Kidney (tissue), 13 donors: ENCODE measurements at regions not wholly inside any gene's neighbourhood (a gene's known extent, or its start where the extent isn't known, plus 50 kb on each side); places are given as distances from the start of the nearest gene placed in this dataset.
"Not testable (repeated sequence)": the region's sequence is repeated elsewhere in the genome, so short reads cannot be mapped to it uniquely, and the experiment has no call there.

Experiments
- DNase-seq, 5 donors: peaks; one replicate each; pipeline ENCODE4 v3.0.0-alpha.2; 2013 to 2020
- FAIRE-seq: peaks from 2 replicates; lab custom pipeline; 2012; peaks lifted over from hg19 to GRCh38; lab: Jason Lieb, UNC
- H3K27ac ChIP-seq, 2 donors: one replicate each; pipeline ENCODE4 v1.7.0; 2013; ENCODE audit warnings: low read depth in 2 of 2, low read length in 2 of 2, inconsistent platforms in 1 of 2
- H3K27me3 ChIP-seq: one replicate; pipeline ENCODE4 v1.7.1; 2013; ENCODE audit warnings: low read length, inconsistent platforms; ENCODE audit not compliant: control insufficient read depth, insufficient read depth
- H3K36me3 ChIP-seq, 3 donors: one replicate each; pipeline versions ENCODE4 v1.7.0 to v1.7.1; 2013; ENCODE audit warnings: low read length in 3 of 3, control low read depth in 1 of 3, inconsistent platforms in 1 of 3; ENCODE audit not compliant: insufficient read depth in 3 of 3, control insufficient read depth in 2 of 3
- H3K4me1 ChIP-seq, 3 donors: one replicate each; pipeline versions ENCODE4 v1.7.0 to v1.7.1; 2013; ENCODE audit warnings: low read length in 3 of 3, inconsistent platforms in 1 of 3, low read depth in 1 of 3; ENCODE audit not compliant: control insufficient read depth in 2 of 3, insufficient read depth in 2 of 3
- H3K4me3 ChIP-seq, 3 donors: one replicate each; pipeline versions ENCODE4 v1.7.0 to v1.8.1; 2013; ENCODE audit warnings: low read length in 3 of 3, control low read depth in 1 of 3, inconsistent platforms in 1 of 3
- H3K9ac ChIP-seq, 3 donors: one replicate each; pipeline versions ENCODE4 v1.7.0 to v1.7.1; 2013; ENCODE audit warnings: low read length in 3 of 3, control low read depth in 1 of 3, inconsistent platforms in 1 of 3
- H3K9me3 ChIP-seq, 3 donors: one replicate each; pipeline versions ENCODE4 v1.7.0 to v1.7.1; 2013; ENCODE audit warnings: low read length in 3 of 3, control low read depth in 1 of 3, inconsistent platforms in 1 of 3; ENCODE audit not compliant: control insufficient read depth in 2 of 3, insufficient read depth in 1 of 3
- intact Hi-C: fragments of 100-400 bp; cut with DNase I; formaldehyde crosslinking; loops from one replicate; pipeline ENCODE4 v1.11.1; 2022
- TF ChIP-seq, protein P1 (sequence below): IDR thresholded peaks from 3 replicates; pipeline ENCODE4 v1.5.1; 2012; ENCODE audit warnings: mild to moderate bottlenecking, moderate library complexity, borderline replicate concordance; ENCODE audit not compliant: insufficient read depth; ENCODE audit errors: extremely low read depth
- donor health status: control.
- donor health status: control.
- donor health status: control.
- donor health status: control.
- donor health status: control.
- donor health status: DM: yes; HTN: yes; CAD: no.
- donor health status: Normal renal cell carcinoma (clear cell type).

GRCh38 chr3:29181149-29181780 lies 99.6 kb upstream of the RBMS3 start:
- Histone ChIP-seq H3K27ac (no peak overlapping the region), H3K9me3 (no peaks in the 10 kb centered on the region), H3K36me3 (no peaks in the 10 kb centered on the region), H3K4me1 (no peaks in the 10 kb centered on the region), H3K9ac (no peak overlapping the region), H3K27me3 (no peaks in the 10 kb centered on the region), H3K4me3 (peak overlapping the region in 2 of 3 donors; percentile 25 to 40)
- TF ChIP-seq, protein P1, sequence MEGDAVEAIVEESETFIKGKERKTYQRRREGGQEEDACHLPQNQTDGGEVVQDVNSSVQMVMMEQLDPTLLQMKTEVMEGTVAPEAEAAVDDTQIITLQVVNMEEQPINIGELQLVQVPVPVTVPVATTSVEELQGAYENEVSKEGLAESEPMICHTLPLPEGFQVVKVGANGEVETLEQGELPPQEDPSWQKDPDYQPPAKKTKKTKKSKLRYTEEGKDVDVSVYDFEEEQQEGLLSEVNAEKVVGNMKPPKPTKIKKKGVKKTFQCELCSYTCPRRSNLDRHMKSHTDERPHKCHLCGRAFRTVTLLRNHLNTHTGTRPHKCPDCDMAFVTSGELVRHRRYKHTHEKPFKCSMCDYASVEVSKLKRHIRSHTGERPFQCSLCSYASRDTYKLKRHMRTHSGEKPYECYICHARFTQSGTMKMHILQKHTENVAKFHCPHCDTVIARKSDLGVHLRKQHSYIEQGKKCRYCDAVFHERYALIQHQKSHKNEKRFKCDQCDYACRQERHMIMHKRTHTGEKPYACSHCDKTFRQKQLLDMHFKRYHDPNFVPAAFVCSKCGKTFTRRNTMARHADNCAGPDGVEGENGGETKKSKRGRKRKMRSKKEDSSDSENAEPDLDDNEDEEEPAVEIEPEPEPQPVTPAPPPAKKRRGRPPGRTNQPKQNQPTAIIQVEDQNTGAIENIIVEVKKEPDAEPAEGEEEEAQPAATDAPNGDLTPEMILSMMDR, result no peak
- DNase-seq (no peak), FAIRE-seq (no peak)
- intact Hi-C loops, result no loop called here

DNA sequence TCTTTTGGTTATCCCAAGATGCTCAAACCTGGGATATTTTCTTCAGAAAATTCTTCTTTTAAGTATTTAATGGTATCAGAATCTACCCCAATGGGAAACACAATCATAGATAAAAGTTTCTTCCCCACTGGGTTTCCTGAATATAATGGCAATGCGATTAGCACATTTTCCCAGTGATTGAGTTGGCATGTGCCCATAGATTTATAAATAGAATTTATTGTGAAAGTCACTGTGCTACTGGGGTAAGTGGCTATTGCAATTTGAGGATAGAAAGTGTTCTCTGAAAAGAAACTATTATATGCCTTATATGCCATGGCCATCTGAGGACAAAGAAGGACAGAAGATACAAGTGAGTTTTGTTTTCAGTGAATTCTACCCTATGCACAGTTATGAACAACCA lies 99.0 kb upstream of the RBMS3 start:
- intact Hi-C loops, result no loop called here
- no peak overlapping the region for H3K27ac ChIP-seq
- no peaks in the 10 kb centered on the region for H3K9me3 ChIP-seq
- no peaks in the 10 kb centered on the region for H3K4me1 ChIP-seq
- DNase-seq (no peak), FAIRE-seq (no peak)
- TF ChIP-seq, protein P1, result no peak
- H3K9ac ChIP-seq, result no peak overlapping the region
- no peaks in the 10 kb centered on the region for H3K27me3 ChIP-seq
- H3K4me3 ChIP-seq, result no peak overlapping the region
- H3K36me3 ChIP-seq, result no peaks in the 10 kb centered on the region

DNA sequence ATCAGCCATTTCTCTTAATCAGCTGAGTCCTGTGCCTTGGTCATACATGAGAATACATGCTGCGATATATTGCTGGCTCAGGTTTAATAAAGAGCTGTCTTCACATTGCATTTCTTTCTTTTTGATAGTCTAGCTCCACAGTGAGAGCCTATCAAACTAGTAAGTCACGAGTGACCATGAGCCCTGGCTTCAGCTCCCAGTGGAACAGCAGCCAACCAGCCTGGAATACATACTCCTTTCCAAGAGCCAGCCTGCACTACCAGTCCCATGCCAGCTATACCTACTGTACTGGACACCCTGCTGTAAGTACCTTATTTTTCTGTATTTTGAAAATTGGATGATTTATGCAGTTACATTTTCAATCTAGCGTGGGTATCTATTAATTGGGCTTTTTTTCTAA lies 98.0 kb upstream of the RBMS3 start:
- H3K27ac ChIP-seq, H3K4me3 ChIP-seq, H3K4me1 ChIP-seq, FAIRE-seq, DNase-seq, H3K9ac ChIP-seq, intact Hi-C loops, H3K36me3 ChIP-seq, H3K9me3 ChIP-seq, H3K27me3 ChIP-seq: not testable (repeated sequence)

DNA sequence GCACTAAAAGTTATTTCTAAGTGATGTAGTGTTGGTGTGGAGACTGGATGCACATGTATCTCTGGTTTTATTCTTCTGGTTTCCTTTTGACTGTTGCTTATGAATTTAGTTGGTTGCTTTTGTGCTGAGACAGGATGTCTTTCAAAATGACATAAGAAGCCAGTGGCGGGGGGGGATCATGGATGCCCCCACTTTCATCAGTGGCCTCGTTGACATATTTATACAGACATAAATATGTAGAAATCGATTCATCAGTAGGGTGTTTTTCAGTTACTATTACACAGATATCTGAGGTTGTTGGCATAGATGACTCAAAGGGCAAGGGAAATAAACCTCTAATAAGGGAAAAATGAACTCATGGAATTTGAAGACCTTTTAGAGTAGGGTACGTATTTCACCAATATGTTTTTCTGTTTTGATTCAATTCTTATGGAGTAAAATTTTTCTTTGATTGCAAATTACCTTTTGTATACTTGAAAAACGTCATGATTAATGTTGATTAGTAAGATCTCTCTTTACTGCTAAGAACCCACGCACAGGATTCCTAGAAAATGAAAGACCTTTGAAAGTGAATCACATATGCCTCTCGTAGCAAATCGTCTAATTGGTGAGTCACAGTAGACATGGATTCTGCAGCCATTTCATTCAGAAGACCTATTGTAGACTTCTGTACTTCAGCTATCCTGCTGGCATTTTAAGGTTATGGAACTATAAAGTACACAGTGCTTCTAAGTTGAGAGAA lies 97.4 kb upstream of the RBMS3 start:
- DNase-seq (no peak), FAIRE-seq (no peak)
- Histone ChIP-seq H3K27ac (no peak overlapping the region), H3K9ac (no peak overlapping the region), H3K36me3 (no peaks in the 10 kb centered on the region), H3K4me1 (no peaks in the 10 kb centered on the region), H3K4me3 (no peak overlapping the region), H3K9me3 (no peaks in the 10 kb centered on the region), H3K27me3 (no peaks in the 10 kb centered on the region)
- intact Hi-C loops, result no loop called here
- TF ChIP-seq, protein P1, result no peak
